OCI-LY7 (cell line): ENCODE measurements at regions not wholly inside any gene's neighbourhood (a gene's known extent, or its start where the extent isn't known, plus 50 kb on each side); places are given as distances from the start of the nearest gene placed in this dataset.

ENCODE experiments used
- EZH2phosphoT487 ChIP-seq: fragments of 200-600 bp; sonication (generic); IDR thresholded peaks from 2 replicates; pipeline ENCODE4 v1.6.1; 2018; ENCODE audit warnings: low read depth, borderline replicate concordance, mild to moderate bottlenecking, mixed run types, antibody characterized with exemption, low read length, moderate library complexity, mixed read lengths
- TF ChIP-seq, protein P1 (sequence below): fragments of 200-600 bp; sonication (generic); conservative IDR thresholded peaks from 2 replicates; pipeline ENCODE4 v1.5.1; 2014; ENCODE audit warnings: mild to moderate bottlenecking, antibody characterized with exemption, low read length, moderate library complexity, mixed read lengths

DNA sequence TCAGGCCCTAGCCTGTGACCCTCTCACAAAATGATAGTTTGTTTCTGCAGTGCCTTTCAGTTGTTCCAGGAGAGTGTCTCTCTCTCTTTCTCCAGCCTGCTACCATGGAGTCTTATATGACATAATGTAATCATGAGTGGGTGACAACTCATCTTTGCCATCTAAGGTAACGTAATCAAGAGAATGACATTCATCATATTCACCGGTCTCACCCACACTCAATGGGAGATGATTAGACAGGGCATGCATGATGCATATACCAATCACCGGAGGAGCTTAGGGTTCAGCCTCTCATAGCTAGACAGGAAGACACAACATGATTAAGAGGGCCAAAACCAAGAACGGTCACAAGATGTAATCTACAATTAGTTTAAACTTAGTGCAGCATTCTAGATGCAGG, 97.1 kb upstream of the FAM9B start:
- TF ChIP-seq, protein P1, sequence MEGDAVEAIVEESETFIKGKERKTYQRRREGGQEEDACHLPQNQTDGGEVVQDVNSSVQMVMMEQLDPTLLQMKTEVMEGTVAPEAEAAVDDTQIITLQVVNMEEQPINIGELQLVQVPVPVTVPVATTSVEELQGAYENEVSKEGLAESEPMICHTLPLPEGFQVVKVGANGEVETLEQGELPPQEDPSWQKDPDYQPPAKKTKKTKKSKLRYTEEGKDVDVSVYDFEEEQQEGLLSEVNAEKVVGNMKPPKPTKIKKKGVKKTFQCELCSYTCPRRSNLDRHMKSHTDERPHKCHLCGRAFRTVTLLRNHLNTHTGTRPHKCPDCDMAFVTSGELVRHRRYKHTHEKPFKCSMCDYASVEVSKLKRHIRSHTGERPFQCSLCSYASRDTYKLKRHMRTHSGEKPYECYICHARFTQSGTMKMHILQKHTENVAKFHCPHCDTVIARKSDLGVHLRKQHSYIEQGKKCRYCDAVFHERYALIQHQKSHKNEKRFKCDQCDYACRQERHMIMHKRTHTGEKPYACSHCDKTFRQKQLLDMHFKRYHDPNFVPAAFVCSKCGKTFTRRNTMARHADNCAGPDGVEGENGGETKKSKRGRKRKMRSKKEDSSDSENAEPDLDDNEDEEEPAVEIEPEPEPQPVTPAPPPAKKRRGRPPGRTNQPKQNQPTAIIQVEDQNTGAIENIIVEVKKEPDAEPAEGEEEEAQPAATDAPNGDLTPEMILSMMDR, result no peak
- no peak for TF ChIP-seq EZH2phosphoT487
